Liver (tissue), 8 donors: ENCODE measurements at regions not wholly inside any gene's neighbourhood (a gene's known extent, or its start where the extent isn't known, plus 50 kb on each side); places are given as distances from the start of the nearest gene placed in this dataset.

Source experiments
- DNase-seq: peaks from one replicate; pipeline ENCODE4 v3.0.0-alpha.2; 2017; ENCODE audit warnings: low spot score
- H3K27ac ChIP-seq, 2 donors: one replicate each; pipeline ENCODE4 v1.7.0; 2013; ENCODE audit warnings: inconsistent platforms in 2 of 2, low read length in 2 of 2, control low read depth in 1 of 2, low read depth in 1 of 2, mild to moderate bottlenecking in 1 of 2
- H3K27me3 ChIP-seq, 4 donors: one replicate each; pipeline versions ENCODE4 v1.6.1 to v1.7.0; 2013; ENCODE audit warnings: low read length in 3 of 4, inconsistent platforms in 1 of 4, mild to moderate bottlenecking in 1 of 4, moderate library complexity in 1 of 4; ENCODE audit not compliant: control insufficient read depth in 4 of 4, insufficient read depth in 4 of 4
- H3K36me3 ChIP-seq, 4 donors: one replicate each; pipeline versions ENCODE4 v1.6.1 to v1.7.0; 2013; ENCODE audit warnings: low read length in 3 of 4, mild to moderate bottlenecking in 3 of 4, low read depth in 1 of 4, moderate library complexity in 1 of 4; ENCODE audit not compliant: control insufficient read depth in 4 of 4, insufficient read depth in 3 of 4
- H3K4me1 ChIP-seq, 4 donors: one replicate each; pipeline versions ENCODE4 v1.6.1 to v1.7.0; 2013; ENCODE audit warnings: low read length in 3 of 4, mild to moderate bottlenecking in 3 of 4, moderate library complexity in 1 of 4; ENCODE audit not compliant: control insufficient read depth in 4 of 4, insufficient read depth in 4 of 4
- H3K4me3 ChIP-seq, 3 donors: one replicate each; pipeline versions ENCODE4 v1.6.1 to v1.7.0; 2013; ENCODE audit warnings: low read length in 3 of 3, control low read depth in 1 of 3, low read depth in 1 of 3, mild to moderate bottlenecking in 1 of 3
- H3K9ac ChIP-seq, 2 donors: one replicate each; pipeline ENCODE4 v1.7.0; 2013; ENCODE audit warnings: low read length in 2 of 2, mild to moderate bottlenecking in 2 of 2, moderate library complexity in 2 of 2, control low read depth in 1 of 2, low read depth in 1 of 2
- H3K9me3 ChIP-seq, 4 donors: one replicate each; pipeline versions ENCODE4 v1.6.1 to v1.7.0; 2013; ENCODE audit warnings: low read length in 3 of 4; ENCODE audit not compliant: control insufficient read depth in 4 of 4
- EGR1 ChIP-seq, 2 donors: IDR thresholded peaks; 2 replicates each; pipeline ENCODE4 v1.6.1; 2016 to 2018; ENCODE audit warnings: antibody characterized with exemption in 2 of 2, low read depth in 2 of 2
- FOXA1 ChIP-seq: IDR thresholded peaks from 2 replicates; pipeline ENCODE4 v1.6.1; 2016; ENCODE audit warnings: antibody characterized with exemption
- GABPA ChIP-seq, 2 donors: IDR thresholded peaks in 1 of 2; conservative IDR thresholded peaks in 1 of 2; 2 replicates each; pipeline ENCODE4 v1.6.1; 2016; ENCODE audit warnings: antibody characterized with exemption in 2 of 2, mild to moderate bottlenecking in 1 of 2, moderate library complexity in 1 of 2
- JUND ChIP-seq, 2 donors: IDR thresholded peaks; 2 replicates each; pipeline ENCODE4 v1.6.1; 2016; ENCODE audit warnings: antibody characterized with exemption in 2 of 2
- NR2F2 ChIP-seq: IDR thresholded peaks from 2 replicates; pipeline ENCODE4 v1.6.1; 2016; ENCODE audit warnings: antibody characterized with exemption
- RAD21 ChIP-seq, 2 donors: IDR thresholded peaks; 2 replicates each; pipeline ENCODE4 v1.6.1; 2016; ENCODE audit warnings: antibody characterized with exemption in 2 of 2, mild to moderate bottlenecking in 2 of 2
- SP1 ChIP-seq: IDR thresholded peaks from 2 replicates; pipeline ENCODE4 v1.6.1; 2018; ENCODE audit warnings: antibody characterized with exemption, mild to moderate bottlenecking
- WGBS: extraction: QIAGEN DNeasy Blood & Tissue Kit; methylation state at CpG from one replicate; pipeline ENCODE4 v1.1.7; 2013; 5-methylcytosine and 5-hydroxymethylcytosine counted together
- TF ChIP-seq, protein P1 (sequence below): fragments of 150-350 bp; IDR thresholded peaks from 2 replicates; pipeline ENCODE4 v1.5.1; 2017; ENCODE audit warnings: improper control_type of control experiment, low read depth, low read length; ENCODE audit not compliant: missing input control
- TF ChIP-seq, protein P2 (sequence below): IDR thresholded peaks from 2 replicates; pipeline ENCODE4 v1.6.1; 2016; ENCODE audit warnings: antibody characterized with exemption
- TF ChIP-seq, protein P3 (sequence below): IDR thresholded peaks from 2 replicates; pipeline ENCODE4 v1.6.1; 2016; ENCODE audit warnings: antibody characterized with exemption, mild to moderate bottlenecking
- donor health status: healthy.
- donor health status: healthy.
- donor health status: healthy.
- donor health status: healthy.
- donor health status: healthy.

DNA sequence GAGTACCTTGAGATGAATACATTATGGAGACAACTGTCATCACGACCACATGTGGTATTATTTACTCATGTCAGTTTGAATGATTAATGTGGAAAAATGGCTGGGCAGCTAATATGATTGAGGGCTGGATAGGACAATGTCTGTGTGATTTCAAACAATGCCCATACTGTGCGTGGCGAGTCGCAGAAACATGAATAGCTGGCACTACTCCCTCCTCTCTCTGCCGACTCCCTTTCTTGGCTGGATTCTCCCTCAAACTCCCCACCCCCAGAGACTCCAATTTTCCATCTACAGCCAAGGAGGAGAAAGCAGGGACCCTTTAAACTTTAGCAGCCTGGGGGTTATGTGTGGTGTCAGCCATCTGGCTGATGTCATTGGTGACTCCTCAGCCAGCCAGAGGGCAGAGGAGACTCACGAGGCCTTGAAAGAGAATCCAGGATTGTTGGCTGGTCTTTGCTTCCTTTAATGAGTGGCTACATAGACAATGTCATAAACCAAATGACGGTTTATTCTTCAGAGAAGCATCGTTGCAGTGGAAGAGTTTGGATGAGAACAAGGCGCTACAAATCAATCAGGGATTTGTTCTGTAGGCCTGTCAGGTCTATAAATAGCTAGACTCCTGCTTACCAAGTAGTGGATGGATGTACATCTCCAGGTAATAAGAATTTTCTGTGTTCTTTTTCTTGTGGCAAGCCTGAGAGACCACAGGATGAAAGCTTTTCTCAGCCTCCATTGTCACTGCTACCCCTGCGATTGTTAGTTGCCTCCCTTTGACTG lies 165.6 kb downstream of the DLEU7 start:
- Histone ChIP-seq H3K9ac (no peak overlapping the region), H3K9me3 (no peaks in the 10 kb centered on the region), H3K27ac (no peak overlapping the region), H3K36me3 (no peaks in the 10 kb centered on the region), H3K4me1 (no peaks in the 10 kb centered on the region), H3K4me3 (no peak overlapping the region), H3K27me3 (no peaks in the 10 kb centered on the region)
- TF ChIP-seq, protein P1, sequence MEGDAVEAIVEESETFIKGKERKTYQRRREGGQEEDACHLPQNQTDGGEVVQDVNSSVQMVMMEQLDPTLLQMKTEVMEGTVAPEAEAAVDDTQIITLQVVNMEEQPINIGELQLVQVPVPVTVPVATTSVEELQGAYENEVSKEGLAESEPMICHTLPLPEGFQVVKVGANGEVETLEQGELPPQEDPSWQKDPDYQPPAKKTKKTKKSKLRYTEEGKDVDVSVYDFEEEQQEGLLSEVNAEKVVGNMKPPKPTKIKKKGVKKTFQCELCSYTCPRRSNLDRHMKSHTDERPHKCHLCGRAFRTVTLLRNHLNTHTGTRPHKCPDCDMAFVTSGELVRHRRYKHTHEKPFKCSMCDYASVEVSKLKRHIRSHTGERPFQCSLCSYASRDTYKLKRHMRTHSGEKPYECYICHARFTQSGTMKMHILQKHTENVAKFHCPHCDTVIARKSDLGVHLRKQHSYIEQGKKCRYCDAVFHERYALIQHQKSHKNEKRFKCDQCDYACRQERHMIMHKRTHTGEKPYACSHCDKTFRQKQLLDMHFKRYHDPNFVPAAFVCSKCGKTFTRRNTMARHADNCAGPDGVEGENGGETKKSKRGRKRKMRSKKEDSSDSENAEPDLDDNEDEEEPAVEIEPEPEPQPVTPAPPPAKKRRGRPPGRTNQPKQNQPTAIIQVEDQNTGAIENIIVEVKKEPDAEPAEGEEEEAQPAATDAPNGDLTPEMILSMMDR: no peak
- no peak for TF ChIP-seq RAD21 (IDR thresholded peaks at IDR 0.05)
- TF ChIP-seq, protein P2, sequence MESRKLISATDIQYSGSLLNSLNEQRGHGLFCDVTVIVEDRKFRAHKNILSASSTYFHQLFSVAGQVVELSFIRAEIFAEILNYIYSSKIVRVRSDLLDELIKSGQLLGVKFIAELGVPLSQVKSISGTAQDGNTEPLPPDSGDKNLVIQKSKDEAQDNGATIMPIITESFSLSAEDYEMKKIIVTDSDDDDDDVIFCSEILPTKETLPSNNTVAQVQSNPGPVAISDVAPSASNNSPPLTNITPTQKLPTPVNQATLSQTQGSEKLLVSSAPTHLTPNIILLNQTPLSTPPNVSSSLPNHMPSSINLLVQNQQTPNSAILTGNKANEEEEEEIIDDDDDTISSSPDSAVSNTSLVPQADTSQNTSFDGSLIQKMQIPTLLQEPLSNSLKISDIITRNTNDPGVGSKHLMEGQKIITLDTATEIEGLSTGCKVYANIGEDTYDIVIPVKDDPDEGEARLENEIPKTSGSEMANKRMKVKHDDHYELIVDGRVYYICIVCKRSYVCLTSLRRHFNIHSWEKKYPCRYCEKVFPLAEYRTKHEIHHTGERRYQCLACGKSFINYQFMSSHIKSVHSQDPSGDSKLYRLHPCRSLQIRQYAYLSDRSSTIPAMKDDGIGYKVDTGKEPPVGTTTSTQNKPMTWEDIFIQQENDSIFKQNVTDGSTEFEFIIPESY: no peak
- no peak for TF ChIP-seq JUND (IDR thresholded peaks at IDR 0.05)
- TF ChIP-seq EGR1 (IDR thresholded peaks at IDR 0.05; ENCODE audit: low read depth in 2 of 2): no peak
- TF ChIP-seq, protein P3, sequence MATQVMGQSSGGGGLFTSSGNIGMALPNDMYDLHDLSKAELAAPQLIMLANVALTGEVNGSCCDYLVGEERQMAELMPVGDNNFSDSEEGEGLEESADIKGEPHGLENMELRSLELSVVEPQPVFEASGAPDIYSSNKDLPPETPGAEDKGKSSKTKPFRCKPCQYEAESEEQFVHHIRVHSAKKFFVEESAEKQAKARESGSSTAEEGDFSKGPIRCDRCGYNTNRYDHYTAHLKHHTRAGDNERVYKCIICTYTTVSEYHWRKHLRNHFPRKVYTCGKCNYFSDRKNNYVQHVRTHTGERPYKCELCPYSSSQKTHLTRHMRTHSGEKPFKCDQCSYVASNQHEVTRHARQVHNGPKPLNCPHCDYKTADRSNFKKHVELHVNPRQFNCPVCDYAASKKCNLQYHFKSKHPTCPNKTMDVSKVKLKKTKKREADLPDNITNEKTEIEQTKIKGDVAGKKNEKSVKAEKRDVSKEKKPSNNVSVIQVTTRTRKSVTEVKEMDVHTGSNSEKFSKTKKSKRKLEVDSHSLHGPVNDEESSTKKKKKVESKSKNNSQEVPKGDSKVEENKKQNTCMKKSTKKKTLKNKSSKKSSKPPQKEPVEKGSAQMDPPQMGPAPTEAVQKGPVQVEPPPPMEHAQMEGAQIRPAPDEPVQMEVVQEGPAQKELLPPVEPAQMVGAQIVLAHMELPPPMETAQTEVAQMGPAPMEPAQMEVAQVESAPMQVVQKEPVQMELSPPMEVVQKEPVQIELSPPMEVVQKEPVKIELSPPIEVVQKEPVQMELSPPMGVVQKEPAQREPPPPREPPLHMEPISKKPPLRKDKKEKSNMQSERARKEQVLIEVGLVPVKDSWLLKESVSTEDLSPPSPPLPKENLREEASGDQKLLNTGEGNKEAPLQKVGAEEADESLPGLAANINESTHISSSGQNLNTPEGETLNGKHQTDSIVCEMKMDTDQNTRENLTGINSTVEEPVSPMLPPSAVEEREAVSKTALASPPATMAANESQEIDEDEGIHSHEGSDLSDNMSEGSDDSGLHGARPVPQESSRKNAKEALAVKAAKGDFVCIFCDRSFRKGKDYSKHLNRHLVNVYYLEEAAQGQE: no peak
- TF ChIP-seq FOXA1: no peak
- no peak for TF ChIP-seq NR2F2
- WGBS: 88% methylated on average over 10 of the region's 10 CpGs
- DNase-seq: no peak

DNA sequence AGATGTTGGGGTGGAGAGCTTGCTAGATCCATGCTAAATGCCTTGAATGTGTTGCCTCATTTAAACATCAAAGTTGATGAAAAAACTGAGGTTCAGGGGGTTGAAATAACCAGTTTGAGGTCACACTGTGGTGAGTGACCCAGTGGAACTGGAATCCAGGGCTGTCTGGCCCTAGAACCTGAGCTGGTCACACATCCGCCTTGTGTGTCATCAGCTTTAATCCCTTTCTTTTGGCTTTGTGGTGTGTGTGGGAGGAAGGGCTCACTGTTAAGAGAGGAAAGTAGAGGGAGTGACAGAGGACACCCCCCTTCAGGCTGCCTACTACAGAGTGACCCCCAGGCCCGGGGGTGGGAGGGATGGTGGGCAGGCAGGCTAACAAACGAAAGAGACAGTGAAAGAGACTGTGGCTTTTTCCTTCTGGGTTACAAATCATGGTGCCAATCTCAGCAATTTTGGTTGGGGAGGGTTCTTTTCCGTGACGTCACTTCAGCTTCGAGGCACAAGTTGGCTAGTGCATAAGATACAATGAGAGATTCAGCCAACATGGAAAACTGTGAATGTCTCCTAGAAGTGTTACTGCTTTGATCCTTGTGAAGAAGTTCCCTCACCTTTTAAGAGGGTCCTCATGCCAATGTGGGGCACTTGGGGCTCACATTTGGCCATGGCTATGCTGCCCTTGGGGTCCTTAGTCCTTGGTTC lies 164.9 kb downstream of the DLEU7 start:
- Histone ChIP-seq H3K27ac (no peak overlapping the region), H3K4me3 (no peak overlapping the region), H3K4me1 (no peaks in the 10 kb centered on the region), H3K9ac (no peak overlapping the region), H3K27me3 (no peaks in the 10 kb centered on the region), H3K36me3 (no peaks in the 10 kb centered on the region), H3K9me3 (no peaks in the 10 kb centered on the region)
- no peak for DNase-seq
- TF ChIP-seq FOXA1: no peak
- no peak for TF ChIP-seq NR2F2
- TF ChIP-seq, protein P1: no peak
- no peak for TF ChIP-seq SP1
- TF ChIP-seq, protein P3: no peak
- TF ChIP-seq GABPA (IDR thresholded peaks at IDR 0.05 in 1 of 2, conservative IDR thresholded peaks at IDR 0.05 in 1 of 2): no peak
- WGBS: 93% methylated on average over 6 of the region's 6 CpGs
